ENCODE measurements at regions not wholly inside any gene's neighbourhood (a gene's known extent, or its start where the extent isn't known, plus 50 kb on each side); places are given as distances from the start of the nearest gene placed in this dataset.

GRCh38 chr18:65988972-65989371, 238.2 kb downstream of the CDH7 start:
- TF ChIP-seq CTCF (IDR thresholded peaks at IDR 0.05; ENCODE audit: insufficient read depth, low read length), result no peak
- TF ChIP-seq GABPA (IDR thresholded peaks at IDR 0.05; ENCODE audit: low read depth), result no peak
- no peak for TF ChIP-seq REST (IDR thresholded peaks at IDR 0.05; ENCODE audit: insufficient replicate concordance, low read depth)
- TF ChIP-seq POLR2AphosphoS5 (IDR thresholded peaks at IDR 0.05; ENCODE audit: low read depth), result no peak
- no peak for TF ChIP-seq SPI1 (IDR thresholded peaks at IDR 0.05; ENCODE audit: borderline replicate concordance, low read depth)

All from HL-60 (cell line).